Right lobe of liver (tissue), 4 donors: ENCODE measurements at regions not wholly inside any gene's neighbourhood (a gene's known extent, or its start where the extent isn't known, plus 50 kb on each side); places are given as distances from the start of the nearest gene placed in this dataset.
"Not testable (repeated sequence)": the region's sequence is repeated elsewhere in the genome, so short reads cannot be mapped to it uniquely, and the experiment has no call there.

Source experiments
- POLR2A ChIP-seq: fragments of 450-650 bp; IDR thresholded peaks from one replicate; pipeline ENCODE4 v1.6.1; 2017; ENCODE audit warnings: antibody characterized with exemption, mild to moderate bottlenecking
- TF ChIP-seq, protein P1 (sequence below), 4 donors: fragments of 200-600 bp in 3 of 4; fragments of 450-650 bp in 1 of 4; IDR thresholded peaks; one replicate each; pipeline versions ENCODE4 v1.5.1 to v1.8.0; 2016 to 2022; ENCODE audit warnings: antibody characterized with exemption in 4 of 4, mild to moderate bottlenecking in 2 of 4
- donor health status: DM: no; HTN: no; CAD: no.
- donor health status: DM: no; HTN: no; CAD: no.
- donor health status: DM: no; HTN: yes; CAD: no.

DNA sequence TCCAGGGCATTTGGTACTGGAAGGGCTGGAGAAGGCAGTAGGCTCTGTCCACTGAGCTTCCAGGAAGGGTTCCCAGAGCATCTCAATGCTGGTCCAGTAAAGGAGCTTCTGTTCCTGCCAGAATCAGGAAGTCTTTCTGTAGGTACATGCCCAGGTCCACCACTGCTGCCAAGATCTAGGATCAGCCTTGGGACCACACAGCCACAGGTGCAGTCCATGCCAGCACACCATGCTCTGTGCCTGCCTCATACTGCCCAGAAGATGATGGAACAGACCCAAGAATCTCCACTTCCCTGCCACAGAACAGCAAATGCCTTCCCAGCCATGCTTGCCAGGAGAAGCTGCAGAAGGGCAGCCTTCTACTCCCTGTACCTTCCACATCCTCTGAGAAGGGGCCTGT, 89.3 kb downstream of the CDRT15L2 start:
- TF ChIP-seq, protein P1, sequence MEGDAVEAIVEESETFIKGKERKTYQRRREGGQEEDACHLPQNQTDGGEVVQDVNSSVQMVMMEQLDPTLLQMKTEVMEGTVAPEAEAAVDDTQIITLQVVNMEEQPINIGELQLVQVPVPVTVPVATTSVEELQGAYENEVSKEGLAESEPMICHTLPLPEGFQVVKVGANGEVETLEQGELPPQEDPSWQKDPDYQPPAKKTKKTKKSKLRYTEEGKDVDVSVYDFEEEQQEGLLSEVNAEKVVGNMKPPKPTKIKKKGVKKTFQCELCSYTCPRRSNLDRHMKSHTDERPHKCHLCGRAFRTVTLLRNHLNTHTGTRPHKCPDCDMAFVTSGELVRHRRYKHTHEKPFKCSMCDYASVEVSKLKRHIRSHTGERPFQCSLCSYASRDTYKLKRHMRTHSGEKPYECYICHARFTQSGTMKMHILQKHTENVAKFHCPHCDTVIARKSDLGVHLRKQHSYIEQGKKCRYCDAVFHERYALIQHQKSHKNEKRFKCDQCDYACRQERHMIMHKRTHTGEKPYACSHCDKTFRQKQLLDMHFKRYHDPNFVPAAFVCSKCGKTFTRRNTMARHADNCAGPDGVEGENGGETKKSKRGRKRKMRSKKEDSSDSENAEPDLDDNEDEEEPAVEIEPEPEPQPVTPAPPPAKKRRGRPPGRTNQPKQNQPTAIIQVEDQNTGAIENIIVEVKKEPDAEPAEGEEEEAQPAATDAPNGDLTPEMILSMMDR (IDR thresholded peaks at IDR 0.05) = not testable (repeated sequence)
- not testable (repeated sequence) for TF ChIP-seq POLR2A
